HUES64 (cell line): ENCODE measurements at regions not wholly inside any gene's neighbourhood (a gene's known extent, or its start where the extent isn't known, plus 50 kb on each side); places are given as distances from the start of the nearest gene placed in this dataset.
"Not testable (repeated sequence)": the region's sequence is repeated elsewhere in the genome, so short reads cannot be mapped to it uniquely, and the experiment has no call there.

Experiments
- H3K27ac ChIP-seq: 2 replicates; pipeline ENCODE4 v1.7.0; 2013; ENCODE audit warnings: low read depth, low read length, inconsistent platforms
- H3K27me3 ChIP-seq: 2 replicates; pipeline ENCODE4 v1.6.1; 2013; ENCODE audit warnings: mild to moderate bottlenecking, low read length; ENCODE audit not compliant: insufficient read depth
- H3K36me3 ChIP-seq: 2 replicates; pipeline ENCODE4 v1.6.1; 2013; ENCODE audit warnings: mild to moderate bottlenecking, low read length; ENCODE audit not compliant: insufficient read depth
- H3K4me1 ChIP-seq: 2 replicates; pipeline ENCODE4 v1.6.1; 2013; ENCODE audit warnings: mild to moderate bottlenecking, low read length, moderate library complexity; ENCODE audit not compliant: insufficient read depth
- H3K4me3 ChIP-seq: 2 replicates; pipeline ENCODE4 v1.5.1; 2013; ENCODE audit warnings: mild to moderate bottlenecking, low read length, moderate library complexity
- H3K9ac ChIP-seq: 2 replicates; pipeline ENCODE4 v1.6.1; 2013; ENCODE audit warnings: mild to moderate bottlenecking, low read depth, low read length
- H3K9me3 ChIP-seq: 2 replicates; pipeline ENCODE4 v1.6.1; 2013; ENCODE audit warnings: low read depth, low read length; ENCODE audit not compliant: insufficient read depth
- WGBS: fragments of 150-250, 120-280 bp; methylation state at CpG from one replicate; pipeline ENCODE4 v1.1.7; 2013; ENCODE audit warnings: missing lambda C conversion rate; 5-methylcytosine and 5-hydroxymethylcytosine counted together

GRCh38 chr1:115453666-115454065, 115.6 kb upstream of the NGF start:
- Histone ChIP-seq H3K4me3 (no peak overlapping the region), H3K9me3 (no peaks in the 10 kb centered on the region), H3K27ac (no peak overlapping the region), H3K4me1 (no peaks in the 10 kb centered on the region), H3K27me3 (no peaks in the 10 kb centered on the region), H3K36me3 (no peaks in the 10 kb centered on the region), H3K9ac (no peak overlapping the region)
- WGBS, result 92% methylated on average over 2 of the region's 2 CpGs

- Histone ChIP-seq H3K9me3 (no peaks in the 10 kb centered on the region), H3K9ac (no peak overlapping the region), H3K4me3 (no peak overlapping the region), H3K27me3 (no peaks in the 10 kb centered on the region), H3K36me3 (no peaks in the 10 kb centered on the region), H3K4me1 (no peaks in the 10 kb centered on the region), H3K27ac (no peak overlapping the region)
- WGBS, result 95% methylated on average over 6 of the region's 6 CpGs
These were observed 114.7 kb upstream of the NGF start for GRCh38 chr1:115452600-115453329.

GRCh38 chr1:115450501-115451040, 112.5 kb upstream of the NGF start:
- Histone ChIP-seq H3K27me3 (no peaks in the 10 kb centered on the region), H3K36me3 (no peaks in the 10 kb centered on the region), H3K4me1 (no peaks in the 10 kb centered on the region), H3K4me3 (no peak overlapping the region), H3K27ac (no peak overlapping the region), H3K9ac (no peak overlapping the region), H3K9me3 (no peaks in the 10 kb centered on the region)
- 90% methylated on average over 6 of the region's 6 CpGs for WGBS

GRCh38 chr1:115448282-115449044, 110.4 kb upstream of the NGF start:
- no peak overlapping the region for H3K27ac ChIP-seq
- H3K9ac ChIP-seq, result no peak overlapping the region
- H3K9me3 ChIP-seq, result no peaks in the 10 kb centered on the region
- WGBS, result 96% methylated on average over 5 of the region's 5 CpGs
- H3K4me3 ChIP-seq, result no peak overlapping the region
- no peaks in the 10 kb centered on the region for H3K4me1 ChIP-seq
- H3K27me3 ChIP-seq, result no peaks in the 10 kb centered on the region
- H3K36me3 ChIP-seq, result no peaks in the 10 kb centered on the region

- 93% methylated on average over 3 of the region's 3 CpGs for WGBS
- Histone ChIP-seq H3K27me3 (no peaks in the 10 kb centered on the region), H3K27ac (no peak overlapping the region), H3K9ac (no peak overlapping the region), H3K9me3 (no peaks in the 10 kb centered on the region), H3K4me3 (no peak overlapping the region), H3K36me3 (no peaks in the 10 kb centered on the region), H3K4me1 (no peaks in the 10 kb centered on the region)
These were observed 109.6 kb upstream of the NGF start for GRCh38 chr1:115447672-115448071.

- Histone ChIP-seq H3K9ac (no peak overlapping the region), H3K4me1 (peaks cover 3% of the 10 kb centered on the region; the same call in 1 of the 2 replicates), H3K4me3 (no peak overlapping the region), H3K9me3 (no peaks in the 10 kb centered on the region), H3K27ac (no peak overlapping the region), H3K36me3 (no peaks in the 10 kb centered on the region), H3K27me3 (no peaks in the 10 kb centered on the region)
These were observed 107.0 kb upstream of the NGF start for GRCh38 chr1:115445090-115445489.

- Histone ChIP-seq H3K4me3 (no peak overlapping the region), H3K27me3 (no peaks in the 10 kb centered on the region), H3K36me3 (no peaks in the 10 kb centered on the region), H3K4me1 (peaks cover 24% of the 10 kb centered on the region; the same call in 1 of the 2 replicates), H3K9me3 (no peaks in the 10 kb centered on the region), H3K9ac (no peak overlapping the region), H3K27ac (no peak overlapping the region)
- WGBS, result 80% methylated on average over 2 of the region's 2 CpGs
These were observed 102.7 kb upstream of the NGF start for GRCh38 chr1:115440733-115441132.

GRCh38 chr1:115439520-115439919, 101.5 kb upstream of the NGF start:
- not testable (repeated sequence) for H3K27me3 ChIP-seq, H3K36me3 ChIP-seq, H3K27ac ChIP-seq, H3K4me3 ChIP-seq, H3K9me3 ChIP-seq, H3K9ac ChIP-seq
- H3K4me1 ChIP-seq, result peaks cover 24% of the 10 kb centered on the region; the same call in 1 of the 2 replicates
- 100% methylated on average over 1 of the region's 3 CpGs for WGBS

- H3K9me3 ChIP-seq, result no peaks in the 10 kb centered on the region
- no peak overlapping the region for H3K4me3 ChIP-seq
- H3K27me3 ChIP-seq, result no peaks in the 10 kb centered on the region
- 93% methylated on average over 5 of the region's 7 CpGs for whole genome bisulfite sequencing
- no peaks in the 10 kb centered on the region for H3K36me3 ChIP-seq
- no peak overlapping the region for H3K9ac ChIP-seq
- no peak overlapping the region for H3K27ac ChIP-seq
- H3K4me1 ChIP-seq, result peaks cover 24% of the 10 kb centered on the region; the same call in 1 of the 2 replicates
These were observed 99.1 kb upstream of the NGF start for GRCh38 chr1:115437196-115437595.

- Histone ChIP-seq H3K27me3 (no peaks in the 10 kb centered on the region), H3K9me3 (no peaks in the 10 kb centered on the region), H3K4me3 (no peak overlapping the region), H3K36me3 (no peaks in the 10 kb centered on the region), H3K4me1 (peaks cover 24% of the 10 kb centered on the region; the same call in 1 of the 2 replicates), H3K9ac (no peak overlapping the region), H3K27ac (no peak overlapping the region)
These were observed 98.5 kb upstream of the NGF start for GRCh38 chr1:115436596-115436995.

- H3K4me1 ChIP-seq, result peaks cover 21% of the 10 kb centered on the region; the same call in 1 of the 2 replicates
- WGBS, result 97% methylated on average over 6 of the region's 6 CpGs
- H3K27me3 ChIP-seq, result no peaks in the 10 kb centered on the region
These were observed 95.4 kb upstream of the NGF start for GRCh38 chr1:115433483-115433882.

More at GRCh38 chr1:115433483-115433882, 95.4 kb upstream of the NGF start:
- Histone ChIP-seq H3K36me3 (no peaks in the 10 kb centered on the region), H3K4me3 (no peak overlapping the region), H3K9me3 (no peaks in the 10 kb centered on the region), H3K27ac (no peak overlapping the region), H3K9ac (no peak overlapping the region)
